ENCODE measurements at regions not wholly inside any gene's neighbourhood (a gene's known extent, or its start where the extent isn't known, plus 50 kb on each side); places are given as distances from the start of the nearest gene placed in this dataset.

DNA sequence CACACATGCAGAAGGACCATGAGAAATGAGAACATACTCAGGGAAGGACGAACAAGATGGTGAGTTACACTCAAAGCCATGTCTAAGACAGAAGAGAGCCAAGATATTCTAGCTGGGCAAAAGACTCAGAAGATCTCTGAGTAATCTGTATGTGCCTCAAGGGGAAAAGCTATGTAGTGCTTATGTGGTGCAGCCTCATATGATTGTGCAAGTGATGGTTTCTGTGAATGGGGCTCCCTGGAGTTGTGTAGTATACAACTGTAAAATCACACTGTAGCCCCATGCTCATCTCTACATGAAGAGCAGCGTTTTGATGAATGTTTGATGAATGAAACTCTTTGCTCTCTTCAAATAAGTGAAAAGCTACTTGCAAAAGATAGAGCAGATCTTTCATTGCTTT, 57.5 kb downstream of the OSR1 start:
- DNase-seq (ENCODE audit: low spot score) = no peak

DNA sequence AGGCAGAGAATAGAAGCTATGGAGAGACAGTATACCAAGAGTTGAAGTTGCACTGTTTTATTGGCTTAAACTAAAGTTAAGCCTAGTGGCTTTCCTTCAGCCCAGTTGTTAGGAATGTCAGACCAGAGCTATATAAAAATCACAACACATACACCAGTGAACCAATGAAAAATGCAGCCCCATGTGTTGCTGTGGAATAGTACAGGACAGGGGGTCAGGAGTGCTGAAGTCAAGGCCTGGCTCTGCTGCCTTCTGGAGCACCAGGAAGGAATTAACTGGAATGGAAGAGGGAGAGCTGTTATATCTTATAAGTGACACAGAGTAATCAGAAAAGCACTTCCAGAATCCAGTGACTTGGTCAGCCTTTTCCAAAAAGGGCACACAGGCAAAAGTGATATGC, 58.9 kb downstream of the OSR1 start:
- DNase-seq (ENCODE audit: low spot score) = no peak

DNA sequence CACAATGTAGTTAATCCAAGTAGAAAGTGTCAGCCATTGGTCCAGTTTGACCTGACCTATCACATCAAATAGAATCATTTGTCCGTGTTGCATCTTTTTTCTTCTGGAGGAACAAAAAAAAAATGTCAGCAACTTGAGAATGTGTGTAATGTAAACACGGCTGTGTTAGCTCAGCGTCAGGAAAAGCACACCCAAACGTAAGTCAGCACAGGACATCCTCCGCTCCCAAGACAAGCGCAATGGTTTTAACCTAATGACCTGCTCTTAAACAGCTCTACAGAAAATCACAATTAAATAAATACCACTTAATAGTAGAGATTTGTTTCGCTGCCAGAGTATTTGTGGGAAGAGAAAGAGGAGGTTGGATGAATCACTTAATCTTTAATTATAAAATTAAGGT, 59.4 kb downstream of the OSR1 start:
- no peak for DNase-seq (ENCODE audit: low spot score)

GRCh38 chr2:19297716-19298115, 60.7 kb downstream of the OSR1 start:
- DNase-seq (ENCODE audit: low spot score) = no peak

DNA sequence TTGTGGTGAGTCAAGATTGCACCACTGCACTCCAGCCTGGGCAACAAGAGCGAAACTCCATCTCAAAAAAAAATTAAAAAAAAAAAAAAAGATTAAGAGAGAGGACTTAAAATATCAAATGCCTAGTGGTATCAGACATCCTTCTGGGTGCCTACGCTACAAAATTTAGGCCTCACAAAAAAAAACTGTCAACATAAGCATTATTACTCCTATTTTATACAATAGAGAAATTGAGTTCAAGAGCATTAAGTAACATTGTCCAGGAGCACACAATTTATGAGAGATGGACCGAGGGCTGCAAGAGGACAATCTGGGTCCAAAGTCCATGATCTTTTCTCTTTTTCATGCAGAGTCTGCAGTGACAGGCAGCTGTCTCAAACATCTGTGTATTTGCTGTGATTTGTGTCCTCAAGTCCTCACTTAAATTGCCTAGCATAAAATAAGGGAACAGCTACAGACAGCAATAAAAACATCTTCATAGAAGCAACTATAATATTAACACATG, 62.4 kb downstream of the OSR1 start:
- no peak for DNase-seq (ENCODE audit: low spot score)

- DNase-seq (ENCODE audit: low spot score) = peak; percentile 4
Observed at GRCh38 chr2:19292007-19292406, 66.4 kb downstream of the OSR1 start.

DNA sequence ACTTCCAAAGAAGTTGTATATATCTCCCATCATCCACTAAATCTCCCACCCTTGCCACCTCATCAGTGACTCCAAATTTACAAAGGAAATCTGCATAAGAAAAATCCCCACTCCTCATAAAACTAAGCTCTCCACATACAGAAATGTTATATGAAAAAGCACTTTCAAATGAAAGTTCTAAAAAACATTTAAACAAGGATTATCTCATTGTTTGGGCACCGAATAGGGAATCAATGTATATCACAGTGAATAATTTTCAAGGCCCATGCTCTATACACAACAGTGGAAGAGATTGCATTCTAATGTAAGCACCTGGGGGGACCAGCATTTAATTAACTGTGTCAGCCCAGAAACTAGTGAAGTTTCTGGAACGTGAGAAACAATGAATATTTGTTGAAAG, 70.1 kb downstream of the OSR1 start:
- DNase-seq (ENCODE audit: low spot score) = no peak

- DNase-seq (ENCODE audit: low spot score) = no peak
Observed at GRCh38 chr2:19287324-19287723, 71.1 kb downstream of the OSR1 start.

GRCh38 chr2:19282305-19282704, 76.1 kb downstream of the OSR1 start:
- no peak for DNase-seq (ENCODE audit: low spot score)

- DNase-seq (ENCODE audit: low spot score) = no peak
Observed at GRCh38 chr2:19274439-19274838, 84.0 kb downstream of the OSR1 start.

GRCh38 chr2:19272941-19273470, 85.4 kb downstream of the OSR1 start:
- DNase-seq (ENCODE audit: low spot score) = no peak

GRCh38 chr2:19272039-19272438, 86.4 kb downstream of the OSR1 start:
- DNase-seq (ENCODE audit: low spot score) = no peak

DNA sequence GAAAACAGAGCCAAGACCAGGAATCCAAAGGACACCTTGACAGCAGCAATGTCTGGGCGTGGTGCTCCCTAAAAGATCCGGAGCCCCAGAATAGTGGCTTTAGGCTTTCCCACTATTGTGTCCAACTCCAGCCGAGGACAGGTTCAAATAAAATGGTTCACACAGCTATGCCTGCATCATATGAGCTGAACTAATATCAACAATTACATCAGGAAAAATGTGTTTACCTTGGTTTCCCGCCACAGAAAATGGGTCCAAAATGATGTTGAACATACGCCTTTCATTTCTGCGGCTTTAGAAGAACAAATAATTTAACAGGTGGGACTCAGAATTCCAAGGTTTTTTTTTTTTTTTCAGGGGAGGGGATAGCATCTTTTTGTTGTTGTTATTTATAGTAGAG, 93.6 kb downstream of the OSR1 start:
- no peak for DNase-seq (ENCODE audit: low spot score)

GRCh38 chr2:19262150-19262549, 96.3 kb downstream of the OSR1 start:
- no peak for DNase-seq (ENCODE audit: low spot score)

- no peak for DNase-seq (ENCODE audit: low spot score)
Observed at GRCh38 chr2:19261061-19261460, 97.4 kb downstream of the OSR1 start.

DNA sequence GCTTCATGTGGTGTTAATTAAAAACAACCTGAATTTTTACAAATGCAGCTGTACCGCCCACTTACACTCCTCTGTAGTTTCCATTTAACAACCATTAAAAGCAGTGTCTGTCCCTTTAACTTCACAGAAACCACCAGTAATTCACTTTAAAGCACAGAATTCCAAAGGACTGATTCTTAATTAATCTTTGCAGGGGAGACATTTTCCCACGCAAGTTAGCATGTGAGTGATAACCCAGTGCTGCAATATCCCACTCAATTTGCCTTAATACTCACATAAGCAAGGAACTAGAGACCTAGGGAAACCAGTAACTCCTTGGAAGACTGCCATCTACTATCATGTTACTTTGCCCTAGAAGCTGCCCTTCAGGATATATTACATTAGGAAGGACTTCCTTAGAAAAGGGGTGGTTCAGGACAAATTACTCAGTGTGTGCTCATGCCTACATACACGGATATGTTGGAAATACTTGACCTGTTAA, 102.3 kb downstream of the OSR1 start:
- DNase-seq (ENCODE audit: low spot score) = no peak

DNA sequence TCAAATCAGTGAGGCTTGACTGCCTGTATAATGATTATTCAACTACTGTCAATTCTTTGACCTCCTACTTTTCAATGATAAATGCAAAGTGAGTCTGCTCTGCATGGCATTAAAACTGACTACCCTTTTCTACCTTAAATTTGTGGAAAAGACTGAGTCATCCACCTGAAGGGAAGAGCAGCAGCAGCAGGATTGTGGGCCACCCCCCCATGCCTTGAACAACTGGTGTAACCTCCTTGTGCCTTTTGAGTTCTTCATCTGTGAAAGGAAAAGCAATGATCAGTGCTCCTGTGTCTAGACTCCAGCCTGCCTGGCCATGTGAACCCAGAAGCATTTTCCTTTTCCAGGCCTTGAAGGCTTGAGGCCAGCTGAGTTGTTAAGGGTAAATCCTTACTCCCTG, 102.9 kb downstream of the OSR1 start:
- no peak for DNase-seq (ENCODE audit: low spot score)

GRCh38 chr2:19251554-19251953, 106.9 kb downstream of the OSR1 start:
- no peak for DNase-seq (ENCODE audit: low spot score)

GRCh38 chr2:19250906-19251305, 107.5 kb downstream of the OSR1 start:
- no peak for DNase-seq (ENCODE audit: low spot score)

GRCh38 chr2:19247186-19247585, 111.2 kb downstream of the OSR1 start:
- no peak for DNase-seq (ENCODE audit: low spot score)

DNA sequence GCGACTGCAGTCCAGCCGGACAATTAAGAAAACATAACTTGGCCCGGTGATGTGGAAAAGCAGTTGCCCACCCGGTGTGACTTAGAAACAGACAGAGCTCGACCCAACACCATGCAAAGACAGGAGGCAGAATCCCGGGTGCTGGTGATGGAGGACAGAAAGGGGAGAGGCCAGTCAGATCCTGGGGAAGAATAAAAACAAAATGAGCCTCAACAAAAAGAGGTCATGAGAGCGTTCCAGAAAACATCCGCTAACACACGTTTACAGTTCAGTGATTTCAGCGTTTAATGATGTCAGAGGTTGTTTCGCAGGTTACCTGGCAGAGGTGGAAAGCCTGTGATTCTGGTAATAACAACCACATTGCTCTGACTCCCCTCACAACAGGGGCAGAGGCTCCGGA, 111.9 kb downstream of the OSR1 start:
- no peak for DNase-seq (ENCODE audit: low spot score)

GRCh38 chr2:19244460-19245363, 113.7 kb downstream of the OSR1 start:
- no peak for DNase-seq (ENCODE audit: low spot score)

DNA sequence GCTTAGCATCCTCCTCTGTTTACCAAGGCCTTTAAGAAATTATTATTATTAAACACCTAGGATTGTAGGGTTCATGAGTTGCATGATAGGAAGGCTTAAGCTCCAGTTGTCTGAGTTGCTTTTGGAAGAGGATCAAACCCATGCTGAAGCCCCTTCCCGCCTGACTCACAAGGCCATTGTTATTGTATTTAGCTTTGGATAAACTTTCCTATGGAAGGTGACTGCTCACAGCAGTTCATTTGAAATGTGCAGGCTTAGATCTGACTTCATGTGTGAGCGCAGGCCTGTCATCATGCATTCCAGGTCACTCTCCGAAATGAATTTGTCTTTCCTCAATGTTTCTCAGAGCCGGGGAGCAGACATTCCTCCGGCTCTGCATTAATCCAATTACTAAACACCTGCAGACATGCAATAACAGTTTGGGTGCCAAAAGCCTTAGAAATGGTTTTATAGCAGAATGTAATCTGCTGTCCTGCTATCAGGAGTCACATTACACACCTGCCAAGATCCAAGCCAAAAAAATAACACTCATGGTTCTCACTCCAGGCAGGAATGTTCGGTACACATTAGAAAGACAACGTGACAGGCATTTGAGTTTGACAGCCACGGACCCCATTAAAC, 119.9 kb downstream of the OSR1 start:
- no peak for DNase-seq (ENCODE audit: low spot score)
